SK-N-SH treated with all-trans-retinoic acid at 6 μM for 48 hours (cell line): ENCODE measurements at regions not wholly inside any gene's neighbourhood (a gene's known extent, or its start where the extent isn't known, plus 50 kb on each side); places are given as distances from the start of the nearest gene placed in this dataset.

Experiments
- ATAC-seq: fragments of 200-7000 bp; cut with Tn5 transposase; 3 replicates; pipeline ENCODE4 v1.9.1; 2020; ENCODE audit warnings: mild to moderate bottlenecking, moderate library complexity
- ARNTL ChIP-seq: fragments of 450-650 bp; formaldehyde crosslinking; IDR thresholded peaks from 2 replicates; pipeline ENCODE4 v1.5.0; 2020; ENCODE audit warnings: low read depth, mild to moderate bottlenecking, moderate library complexity, borderline replicate concordance
- BACH2 ChIP-seq: fragments of 250-450 bp; sonication (Bioruptor Pico); IDR thresholded peaks from 2 replicates; pipeline ENCODE4 v1.9.0; 2021; ENCODE audit warnings: mild to moderate bottlenecking, borderline replicate concordance
- CSDC2 ChIP-seq: fragments of 250-450 bp; sonication (Bioruptor Pico); IDR thresholded peaks from 2 replicates; pipeline ENCODE4 v1.5.0; 2020; ENCODE audit warnings: mild to moderate bottlenecking, moderate library complexity
- GLIS3 ChIP-seq: fragments of 250-450 bp; sonication (Bioruptor Pico); IDR thresholded peaks from 2 replicates; pipeline ENCODE4 v1.5.0; 2020; ENCODE audit warnings: mild to moderate bottlenecking, moderate library complexity
- ISL1 ChIP-seq: fragments of 250-450 bp; sonication (Bioruptor Pico); IDR thresholded peaks from 2 replicates; pipeline ENCODE4 v2.1.2; 2022; ENCODE audit warnings: mild to moderate bottlenecking, moderate library complexity
- OSR1 ChIP-seq: fragments of 250-450 bp; sonication (Bioruptor Pico); IDR thresholded peaks from 2 replicates; pipeline ENCODE4 v1.8.0; 2022; ENCODE audit warnings: moderate library complexity, mild to moderate bottlenecking, inconsistent platforms
- PATZ1 ChIP-seq: fragments of 250-450 bp; sonication (Bioruptor Pico); IDR thresholded peaks from 2 replicates; pipeline ENCODE4 v1.8.0; 2020; ENCODE audit warnings: mild to moderate bottlenecking, moderate library complexity, borderline replicate concordance
- PPARA ChIP-seq: fragments of 250-450 bp; sonication (Bioruptor Pico); IDR thresholded peaks from 2 replicates; pipeline ENCODE4 v1.5.0; 2020; ENCODE audit warnings: mild to moderate bottlenecking, borderline replicate concordance
- RARB ChIP-seq: fragments of 250-450 bp; sonication (Bioruptor Pico); IDR thresholded peaks from 2 replicates; pipeline ENCODE4 v1.8.0; 2021; ENCODE audit warnings: mild to moderate bottlenecking, moderate library complexity
- SNAI2 ChIP-seq: fragments of 250-450 bp; sonication (Bioruptor Pico); IDR thresholded peaks from 2 replicates; pipeline ENCODE4 v1.5.0; 2020; ENCODE audit warnings: mild to moderate bottlenecking, moderate library complexity
- TCF4 ChIP-seq: fragments of 250-450 bp; sonication (Bioruptor Pico); IDR thresholded peaks from 2 replicates; pipeline ENCODE4 v1.8.0; 2021; ENCODE audit warnings: mild to moderate bottlenecking, moderate library complexity, borderline replicate concordance
- ZC3H10 ChIP-seq: fragments of 250-450 bp; sonication (Bioruptor Pico); IDR thresholded peaks from 2 replicates; pipeline ENCODE4 v1.5.1; 2021; ENCODE audit warnings: mild to moderate bottlenecking, moderate library complexity
- ZFP3 ChIP-seq: fragments of 250-450 bp; sonication (Bioruptor Pico); IDR thresholded peaks from 2 replicates; pipeline ENCODE4 v1.5.0; 2020; ENCODE audit warnings: mild to moderate bottlenecking, moderate library complexity
- ZFP30 ChIP-seq: fragments of 450-650 bp; formaldehyde crosslinking; IDR thresholded peaks from 2 replicates; pipeline ENCODE4 v1.5.0; 2022; ENCODE audit warnings: mild to moderate bottlenecking, moderate library complexity
- ZNF565 ChIP-seq: fragments of 450-650 bp; formaldehyde crosslinking; conservative IDR thresholded peaks from 2 replicates; pipeline ENCODE4 v1.5.0; 2020; ENCODE audit warnings: low read depth, mild to moderate bottlenecking, moderate library complexity
- ZNF70 ChIP-seq: fragments of 450-650 bp; formaldehyde crosslinking; IDR thresholded peaks from 2 replicates; pipeline ENCODE4 v1.5.0; 2020; ENCODE audit warnings: mild to moderate bottlenecking, moderate library complexity
- ZNF8 ChIP-seq: fragments of 450-650 bp; formaldehyde crosslinking; IDR thresholded peaks from 2 replicates; pipeline ENCODE4 v1.5.0; 2020; ENCODE audit warnings: mild to moderate bottlenecking, moderate library complexity
- TF ChIP-seq, protein P1 (sequence below): fragments of 250-450 bp; sonication (Bioruptor Pico); IDR thresholded peaks from 2 replicates; pipeline ENCODE4 v1.5.1; 2020; ENCODE audit warnings: low read depth, mild to moderate bottlenecking, moderate library complexity
- TF ChIP-seq, protein P2 (sequence below): fragments of 250-450 bp; sonication (Bioruptor Pico); IDR thresholded peaks from 2 replicates; pipeline ENCODE4 v1.8.0; 2021; ENCODE audit warnings: low read depth, mild to moderate bottlenecking, moderate library complexity, borderline replicate concordance
- TF ChIP-seq, protein P3 (sequence below): fragments of 250-450 bp; sonication (Bioruptor Pico); IDR thresholded peaks from 2 replicates; pipeline ENCODE4 v1.5.1; 2021; ENCODE audit warnings: mild to moderate bottlenecking, moderate library complexity
- TF ChIP-seq, protein P4 (sequence below): fragments of 250-450 bp; sonication (Bioruptor Pico); IDR thresholded peaks from 2 replicates; pipeline ENCODE4 v1.5.0; 2020; ENCODE audit warnings: mild to moderate bottlenecking, moderate library complexity

DNA sequence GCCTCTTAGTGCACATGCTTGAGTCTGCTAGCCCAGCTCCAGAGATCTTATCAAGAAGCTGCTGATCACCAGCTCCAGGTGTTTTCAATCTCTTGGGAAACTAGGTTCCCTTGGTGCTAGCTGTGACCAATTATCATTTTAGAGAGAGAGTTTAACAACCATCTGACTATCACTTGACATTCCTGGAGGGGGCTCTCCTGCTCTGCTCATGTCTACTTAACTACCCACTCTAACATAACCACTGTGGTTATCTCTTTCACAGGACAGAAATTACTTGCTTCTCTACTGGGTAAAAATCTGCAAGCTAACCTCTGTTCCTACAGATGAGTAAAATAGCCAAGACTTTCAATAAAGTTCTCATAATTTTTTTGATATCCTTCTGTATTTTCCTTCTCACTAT is 823.4 kb upstream of the GJE1 start (continued):
- TF ChIP-seq ZNF565 (CRISPR knock-in tag) (no peak), TCF4 (CRISPR knock-in tag) (no peak)

DNA sequence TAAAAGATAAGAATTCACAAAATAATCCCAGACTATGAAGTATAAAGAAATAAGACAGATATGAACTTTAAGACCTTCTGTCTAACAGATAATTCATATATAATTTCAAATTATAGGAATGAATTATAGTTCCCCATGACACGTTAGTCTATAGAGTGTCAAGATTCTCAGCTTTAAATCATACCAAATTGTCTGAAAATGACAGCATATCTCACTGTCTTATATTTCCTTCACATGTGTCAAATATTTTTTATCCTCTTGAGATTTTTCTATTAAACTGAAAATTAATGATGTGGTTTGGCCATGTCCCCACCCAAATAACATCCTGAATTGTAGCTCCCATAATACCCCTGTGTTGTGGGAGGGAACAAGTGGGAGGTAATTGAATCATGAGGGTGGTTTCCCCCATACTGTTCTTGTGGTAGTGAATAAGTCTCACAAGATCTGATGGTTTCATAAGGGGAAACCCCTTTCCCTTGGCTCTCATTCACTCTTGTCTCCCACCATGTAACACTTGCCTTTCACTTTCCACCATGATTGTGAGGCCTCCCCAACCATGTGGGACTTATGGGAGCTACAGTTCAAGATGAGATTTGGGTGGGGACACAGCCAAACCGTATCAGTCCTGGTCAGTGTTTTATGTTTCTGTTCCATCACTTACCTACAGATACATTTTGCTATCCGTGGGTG is 825.3 kb upstream of the GJE1 start:
- no peak for ATAC-seq
- no peak for TF ChIP-seq SNAI2

GRCh38 chr6:141303907-141304306 is 828.8 kb upstream of the GJE1 start:
- peak; percentile 49 for ATAC-seq
- TF ChIP-seq PPARA (CRISPR knock-in tag): no peak
- no peak for TF ChIP-seq ZNF565 (CRISPR knock-in tag)
- TF ChIP-seq CSDC2: no peak
- TF ChIP-seq RARB (CRISPR knock-in tag): no peak
- TF ChIP-seq ZNF70 (CRISPR knock-in tag): no peak
- TF ChIP-seq ZNF8 (CRISPR knock-in tag): no peak
- no peak for TF ChIP-seq PATZ1 (CRISPR knock-in tag)
- TF ChIP-seq ZFP3: no peak
- no peak for TF ChIP-seq SNAI2
- TF ChIP-seq, protein P1, sequence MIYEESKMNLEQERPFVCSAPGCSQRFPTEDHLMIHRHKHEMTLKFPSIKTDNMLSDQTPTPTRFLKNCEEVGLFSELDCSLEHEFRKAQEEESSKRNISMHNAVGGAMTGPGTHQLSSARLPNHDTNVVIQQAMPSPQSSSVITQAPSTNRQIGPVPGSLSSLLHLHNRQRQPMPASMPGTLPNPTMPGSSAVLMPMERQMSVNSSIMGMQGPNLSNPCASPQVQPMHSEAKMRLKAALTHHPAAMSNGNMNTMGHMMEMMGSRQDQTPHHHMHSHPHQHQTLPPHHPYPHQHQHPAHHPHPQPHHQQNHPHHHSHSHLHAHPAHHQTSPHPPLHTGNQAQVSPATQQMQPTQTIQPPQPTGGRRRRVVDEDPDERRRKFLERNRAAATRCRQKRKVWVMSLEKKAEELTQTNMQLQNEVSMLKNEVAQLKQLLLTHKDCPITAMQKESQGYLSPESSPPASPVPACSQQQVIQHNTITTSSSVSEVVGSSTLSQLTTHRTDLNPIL (CRISPR knock-in tag): no peak
- TF ChIP-seq ZC3H10 (CRISPR knock-in tag): no peak
- no peak for TF ChIP-seq TCF4 (CRISPR knock-in tag)
- TF ChIP-seq ARNTL: no peak
- TF ChIP-seq, protein P2, sequence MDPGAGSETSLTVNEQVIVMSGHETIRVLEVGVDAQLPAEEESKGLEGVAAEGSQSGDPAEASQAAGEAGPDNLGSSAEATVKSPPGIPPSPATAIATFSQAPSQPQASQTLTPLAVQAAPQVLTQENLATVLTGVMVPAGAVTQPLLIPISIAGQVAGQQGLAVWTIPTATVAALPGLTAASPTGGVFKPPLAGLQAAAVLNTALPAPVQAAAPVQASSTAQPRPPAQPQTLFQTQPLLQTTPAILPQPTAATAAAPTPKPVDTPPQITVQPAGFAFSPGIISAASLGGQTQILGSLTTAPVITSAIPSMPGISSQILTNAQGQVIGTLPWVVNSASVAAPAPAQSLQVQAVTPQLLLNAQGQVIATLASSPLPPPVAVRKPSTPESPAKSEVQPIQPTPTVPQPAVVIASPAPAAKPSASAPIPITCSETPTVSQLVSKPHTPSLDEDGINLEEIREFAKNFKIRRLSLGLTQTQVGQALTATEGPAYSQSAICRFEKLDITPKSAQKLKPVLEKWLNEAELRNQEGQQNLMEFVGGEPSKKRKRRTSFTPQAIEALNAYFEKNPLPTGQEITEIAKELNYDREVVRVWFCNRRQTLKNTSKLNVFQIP (CRISPR knock-in tag): no peak
- TF ChIP-seq ZFP30 (CRISPR knock-in tag): no peak
- no peak for TF ChIP-seq ISL1
- TF ChIP-seq, protein P3, sequence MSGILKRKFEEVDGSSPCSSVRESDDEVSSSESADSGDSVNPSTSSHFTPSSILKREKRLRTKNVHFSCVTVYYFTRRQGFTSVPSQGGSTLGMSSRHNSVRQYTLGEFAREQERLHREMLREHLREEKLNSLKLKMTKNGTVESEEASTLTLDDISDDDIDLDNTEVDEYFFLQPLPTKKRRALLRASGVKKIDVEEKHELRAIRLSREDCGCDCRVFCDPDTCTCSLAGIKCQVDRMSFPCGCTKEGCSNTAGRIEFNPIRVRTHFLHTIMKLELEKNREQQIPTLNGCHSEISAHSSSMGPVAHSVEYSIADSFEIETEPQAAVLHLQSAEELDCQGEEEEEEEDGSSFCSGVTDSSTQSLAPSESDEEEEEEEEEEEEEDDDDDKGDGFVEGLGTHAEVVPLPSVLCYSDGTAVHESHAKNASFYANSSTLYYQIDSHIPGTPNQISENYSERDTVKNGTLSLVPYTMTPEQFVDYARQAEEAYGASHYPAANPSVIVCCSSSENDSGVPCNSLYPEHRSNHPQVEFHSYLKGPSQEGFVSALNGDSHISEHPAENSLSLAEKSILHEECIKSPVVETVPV: no peak
- TF ChIP-seq, protein P4, sequence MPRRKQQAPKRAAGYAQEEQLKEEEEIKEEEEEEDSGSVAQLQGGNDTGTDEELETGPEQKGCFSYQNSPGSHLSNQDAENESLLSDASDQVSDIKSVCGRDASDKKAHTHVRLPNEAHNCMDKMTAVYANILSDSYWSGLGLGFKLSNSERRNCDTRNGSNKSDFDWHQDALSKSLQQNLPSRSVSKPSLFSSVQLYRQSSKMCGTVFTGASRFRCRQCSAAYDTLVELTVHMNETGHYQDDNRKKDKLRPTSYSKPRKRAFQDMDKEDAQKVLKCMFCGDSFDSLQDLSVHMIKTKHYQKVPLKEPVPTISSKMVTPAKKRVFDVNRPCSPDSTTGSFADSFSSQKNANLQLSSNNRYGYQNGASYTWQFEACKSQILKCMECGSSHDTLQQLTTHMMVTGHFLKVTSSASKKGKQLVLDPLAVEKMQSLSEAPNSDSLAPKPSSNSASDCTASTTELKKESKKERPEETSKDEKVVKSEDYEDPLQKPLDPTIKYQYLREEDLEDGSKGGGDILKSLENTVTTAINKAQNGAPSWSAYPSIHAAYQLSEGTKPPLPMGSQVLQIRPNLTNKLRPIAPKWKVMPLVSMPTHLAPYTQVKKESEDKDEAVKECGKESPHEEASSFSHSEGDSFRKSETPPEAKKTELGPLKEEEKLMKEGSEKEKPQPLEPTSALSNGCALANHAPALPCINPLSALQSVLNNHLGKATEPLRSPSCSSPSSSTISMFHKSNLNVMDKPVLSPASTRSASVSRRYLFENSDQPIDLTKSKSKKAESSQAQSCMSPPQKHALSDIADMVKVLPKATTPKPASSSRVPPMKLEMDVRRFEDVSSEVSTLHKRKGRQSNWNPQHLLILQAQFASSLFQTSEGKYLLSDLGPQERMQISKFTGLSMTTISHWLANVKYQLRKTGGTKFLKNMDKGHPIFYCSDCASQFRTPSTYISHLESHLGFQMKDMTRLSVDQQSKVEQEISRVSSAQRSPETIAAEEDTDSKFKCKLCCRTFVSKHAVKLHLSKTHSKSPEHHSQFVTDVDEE (CRISPR knock-in tag): no peak
- no peak for TF ChIP-seq GLIS3
- TF ChIP-seq BACH2 (CRISPR knock-in tag): no peak

DNA sequence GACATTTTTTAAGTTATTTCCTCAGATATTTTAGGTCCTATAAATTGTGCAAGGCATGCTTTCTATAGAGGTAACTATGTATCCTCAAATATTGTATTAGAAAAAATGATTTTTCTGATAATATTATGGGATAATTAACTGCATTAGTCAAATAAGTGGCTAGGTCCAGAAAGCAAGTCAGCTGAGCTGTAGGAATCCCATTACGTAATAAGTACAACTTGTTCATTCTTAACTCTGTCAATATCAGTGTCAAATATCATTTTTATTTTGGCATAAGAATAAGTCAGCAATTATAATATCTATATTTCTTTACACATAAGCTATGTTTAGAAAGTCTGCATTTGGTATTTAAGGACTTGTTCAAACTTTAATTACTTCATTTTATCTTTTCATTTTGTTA is 830.9 kb upstream of the GJE1 start:
- no peak for ATAC-seq
- TF ChIP-seq, protein P1 (CRISPR knock-in tag): no peak
- TF ChIP-seq ZNF8 (CRISPR knock-in tag) (no peak), OSR1 (no peak), SNAI2 (no peak), PPARA (CRISPR knock-in tag) (no peak), BACH2 (CRISPR knock-in tag) (no peak), ZFP30 (CRISPR knock-in tag) (no peak)
- TF ChIP-seq, all 23 proteins: peak for 0
